Small intestine (tissue), 7 donors: ENCODE measurements at regions not wholly inside any gene's neighbourhood (a gene's known extent, or its start where the extent isn't known, plus 50 kb on each side); places are given as distances from the start of the nearest gene placed in this dataset.

ENCODE experiments used
- DNase-seq, 2 donors: peaks; one replicate each; pipeline versions ENCODE4 v3.0.0 to v3.0.0-alpha.2; 2013
- FAIRE-seq: peaks from 2 replicates; lab custom pipeline; 2012; peaks lifted over from hg19 to GRCh38; lab: Jason Lieb, UNC
- H3K27ac ChIP-seq, 3 donors: one replicate each; pipeline ENCODE4 v1.5.1; 2013; ENCODE audit warnings: low read length in 2 of 3, mild to moderate bottlenecking in 2 of 3, control low read depth in 1 of 3, inconsistent platforms in 1 of 3, low read depth in 1 of 3, moderate library complexity in 1 of 3
- H3K27me3 ChIP-seq, 3 donors: one replicate each; pipeline ENCODE4 v1.6.1; 2013; ENCODE audit warnings: low read length in 3 of 3, inconsistent platforms in 1 of 3; ENCODE audit not compliant: control insufficient read depth in 3 of 3, insufficient read depth in 3 of 3
- H3K36me3 ChIP-seq, 3 donors: one replicate each; pipeline ENCODE4 v1.6.1; 2013; ENCODE audit warnings: low read length in 3 of 3, inconsistent platforms in 1 of 3, low read depth in 1 of 3, mild to moderate bottlenecking in 1 of 3, moderate library complexity in 1 of 3; ENCODE audit not compliant: control insufficient read depth in 3 of 3, insufficient read depth in 2 of 3
- H3K4me1 ChIP-seq, 3 donors: one replicate each; pipeline ENCODE4 v1.6.1; 2013; ENCODE audit warnings: low read length in 2 of 3, inconsistent platforms in 1 of 3, low read depth in 1 of 3, mild to moderate bottlenecking in 1 of 3, moderate library complexity in 1 of 3; ENCODE audit not compliant: control insufficient read depth in 3 of 3, insufficient read depth in 2 of 3
- H3K4me3 ChIP-seq, 3 donors: one replicate each; pipeline ENCODE4 v1.5.1; 2013; ENCODE audit warnings: low read length in 3 of 3, control low read depth in 1 of 3, inconsistent platforms in 1 of 3, low read depth in 1 of 3, mild to moderate bottlenecking in 1 of 3, moderate library complexity in 1 of 3
- H3K9me3 ChIP-seq, 2 donors: one replicate each; pipeline ENCODE4 v1.6.1; 2013; ENCODE audit warnings: low read depth in 1 of 2, low read length in 1 of 2; ENCODE audit not compliant: control insufficient read depth in 2 of 2, insufficient read depth in 1 of 2
- WGBS, 3 donors: extraction: QIAGEN DNeasy Blood & Tissue Kit; methylation state at CpG; one replicate each; pipeline ENCODE4 v1.1.7; 2013; 5-methylcytosine and 5-hydroxymethylcytosine counted together
- donor health status: healthy with polysubstance abuse.
- donor health status: control.
- donor health status: control.
- donor health status: Bipolar disorder and iron deficiency.
- donor health status: healthy.

GRCh38 chr3:94616833-94617232 is 554.0 kb downstream of the NSUN3 start:
- no peaks in the 10 kb centered on the region for H3K9me3 ChIP-seq
- FAIRE-seq, result no peak
- H3K4me1 ChIP-seq, result no peaks in the 10 kb centered on the region
- H3K36me3 ChIP-seq, result no peaks in the 10 kb centered on the region
- H3K4me3 ChIP-seq, result no peak overlapping the region
- DNase-seq, result no peak
- 67 to 83% (median 74%) methylated on average over 2 of the region's 2 CpGs for WGBS, 3 donors
- no peak overlapping the region for H3K27ac ChIP-seq
- H3K27me3 ChIP-seq, result no peaks in the 10 kb centered on the region

- H3K9me3 ChIP-seq, result no peaks in the 10 kb centered on the region
- no peak for DNase-seq
- H3K27me3 ChIP-seq, result no peaks in the 10 kb centered on the region
- no peaks in the 10 kb centered on the region for H3K4me1 ChIP-seq
- WGBS, 3 donors, result 73 to 81% (median 78%) methylated on average over 2 of the region's 2 CpGs
- no peak overlapping the region for H3K27ac ChIP-seq
- FAIRE-seq, result no peak
- no peaks in the 10 kb centered on the region for H3K36me3 ChIP-seq
- no peak overlapping the region for H3K4me3 ChIP-seq
Measured at GRCh38 chr3:94617312-94617711, 554.5 kb downstream of the NSUN3 start.

- DNase-seq (no peak), FAIRE-seq (no peak)
- Histone ChIP-seq H3K9me3 (no peaks in the 10 kb centered on the region), H3K36me3 (no peaks in the 10 kb centered on the region), H3K4me3 (no peak overlapping the region), H3K27me3 (no peaks in the 10 kb centered on the region), H3K4me1 (no peaks in the 10 kb centered on the region), H3K27ac (no peak overlapping the region)
- 66 to 76% (median 73%) methylated on average over 3 of the region's 3 CpGs for WGBS, 3 donors
Measured at GRCh38 chr3:94619643-94620042, 556.8 kb downstream of the NSUN3 start.

- FAIRE-seq (no peak), DNase-seq (no peak)
- no peaks in the 10 kb centered on the region for H3K9me3 ChIP-seq
- H3K36me3 ChIP-seq, result no peaks in the 10 kb centered on the region
- H3K4me3 ChIP-seq, result no peak overlapping the region
- H3K27me3 ChIP-seq, result no peaks in the 10 kb centered on the region
- 44 to 78% (median 45%) methylated on average over 1 of the region's 1 CpG for WGBS, 3 donors
- H3K27ac ChIP-seq, result no peak overlapping the region
- H3K4me1 ChIP-seq, result no peaks in the 10 kb centered on the region
Measured at GRCh38 chr3:94626573-94626972, 563.7 kb downstream of the NSUN3 start.

GRCh38 chr3:94627689-94628088 is 564.8 kb downstream of the NSUN3 start:
- FAIRE-seq (no peak), DNase-seq (no peak)
- Histone ChIP-seq H3K4me3 (no peak overlapping the region), H3K9me3 (no peaks in the 10 kb centered on the region), H3K27ac (no peak overlapping the region), H3K4me1 (no peaks in the 10 kb centered on the region), H3K27me3 (no peaks in the 10 kb centered on the region), H3K36me3 (no peaks in the 10 kb centered on the region)
- WGBS, 3 donors, result 81 to 90% (median 82%) methylated on average over 1 of the region's 1 CpG

GRCh38 chr3:94643400-94643799 is 580.5 kb downstream of the NSUN3 start:
- no peaks in the 10 kb centered on the region for H3K9me3 ChIP-seq
- no peak overlapping the region for H3K4me3 ChIP-seq
- H3K27ac ChIP-seq, result no peak overlapping the region
- WGBS, 3 donors, result 91 to 100% (median 93%) methylated on average over 3 of the region's 3 CpGs
- H3K36me3 ChIP-seq, result no peaks in the 10 kb centered on the region
- no peak for DNase-seq
- FAIRE-seq, result no peak
- H3K27me3 ChIP-seq, result no peaks in the 10 kb centered on the region
- no peaks in the 10 kb centered on the region for H3K4me1 ChIP-seq

GRCh38 chr3:94645790-94646189 is 582.9 kb downstream of the NSUN3 start:
- Histone ChIP-seq H3K27me3 (no peaks in the 10 kb centered on the region), H3K36me3 (no peaks in the 10 kb centered on the region), H3K27ac (no peak overlapping the region), H3K4me3 (no peak overlapping the region), H3K4me1 (no peaks in the 10 kb centered on the region), H3K9me3 (no peaks in the 10 kb centered on the region)
- no peak for FAIRE-seq
- 50 to 63% (median 62%) methylated on average over 3 of the region's 3 CpGs for WGBS, 3 donors
- no peak for DNase-seq

GRCh38 chr3:94647131-94647530 is 584.3 kb downstream of the NSUN3 start:
- FAIRE-seq (no peak), DNase-seq (no peak)
- H3K27ac ChIP-seq, result no peak overlapping the region
- no peaks in the 10 kb centered on the region for H3K36me3 ChIP-seq
- peaks cover 0 to 7% of the 10 kb centered on the region in 2 donors for H3K9me3 ChIP-seq
- no peaks in the 10 kb centered on the region for H3K27me3 ChIP-seq
- WGBS, 3 donors, result 34 to 48% (median 35%) methylated on average over 3 of the region's 3 CpGs
- no peak overlapping the region for H3K4me3 ChIP-seq
- H3K4me1 ChIP-seq, result no peaks in the 10 kb centered on the region
